ENCODE measurements at regions not wholly inside any gene's neighbourhood (a gene's known extent, or its start where the extent isn't known, plus 50 kb on each side); places are given as distances from the start of the nearest gene placed in this dataset.
"Not testable (repeated sequence)": the region's sequence is repeated elsewhere in the genome, so short reads cannot be mapped to it uniquely, and the experiment has no call there.

DNA sequence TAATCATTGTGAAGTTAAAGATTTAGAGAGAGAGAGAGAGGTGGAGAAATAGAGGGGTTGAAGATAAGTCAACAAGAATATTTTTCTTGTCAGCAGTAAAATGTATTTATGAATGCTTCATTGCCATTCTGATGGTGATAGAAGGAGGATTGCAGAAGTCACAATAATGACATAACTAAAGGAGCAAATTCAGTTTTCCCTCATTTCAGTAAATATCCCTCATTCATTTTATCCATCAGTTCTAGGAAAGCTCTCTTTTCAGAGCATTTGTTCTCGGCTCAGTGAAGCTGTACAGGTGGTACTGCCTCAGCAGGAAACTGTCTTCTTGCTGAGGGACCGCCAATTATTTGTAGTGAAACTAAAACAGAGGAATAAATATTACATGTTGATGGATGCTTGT is 681.4 kb downstream of the CETN3 start:
- DNase-seq (ENCODE audit: low spot score), result no peak

DNA sequence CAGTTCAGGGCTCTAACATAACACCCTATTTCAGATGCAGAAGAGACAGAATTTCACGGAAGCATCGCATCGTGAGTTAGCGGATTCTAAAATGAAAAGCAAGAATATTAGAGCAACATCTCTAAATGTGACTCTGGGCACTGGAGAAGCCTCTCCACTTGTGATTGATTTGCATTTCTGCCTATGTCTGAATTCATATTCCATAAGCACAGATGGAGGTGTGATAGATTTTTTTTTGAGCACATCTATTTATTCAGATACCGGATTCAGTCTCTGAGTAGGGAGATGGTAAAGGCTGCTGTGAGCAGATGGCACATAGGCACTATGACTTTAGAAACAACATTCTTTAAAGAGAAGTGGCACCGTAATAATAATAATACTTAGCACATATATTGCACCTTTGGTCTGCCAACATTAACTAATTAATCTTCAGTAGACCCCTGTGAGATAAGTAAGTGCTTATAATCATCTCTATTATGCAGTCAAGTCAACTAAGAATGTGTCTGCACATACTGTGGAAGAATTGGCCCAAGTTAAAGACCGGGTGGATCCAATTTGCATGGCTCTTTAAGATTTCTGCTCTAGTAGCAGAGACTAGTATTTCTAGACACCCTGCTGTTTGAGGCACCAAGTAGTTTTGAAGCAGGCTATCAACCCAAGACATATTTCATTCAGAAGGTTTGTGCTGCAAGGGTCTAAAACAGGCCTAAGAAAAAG is 685.0 kb downstream of the CETN3 start:
- DNase-seq (ENCODE audit: low spot score), result no peak

DNA sequence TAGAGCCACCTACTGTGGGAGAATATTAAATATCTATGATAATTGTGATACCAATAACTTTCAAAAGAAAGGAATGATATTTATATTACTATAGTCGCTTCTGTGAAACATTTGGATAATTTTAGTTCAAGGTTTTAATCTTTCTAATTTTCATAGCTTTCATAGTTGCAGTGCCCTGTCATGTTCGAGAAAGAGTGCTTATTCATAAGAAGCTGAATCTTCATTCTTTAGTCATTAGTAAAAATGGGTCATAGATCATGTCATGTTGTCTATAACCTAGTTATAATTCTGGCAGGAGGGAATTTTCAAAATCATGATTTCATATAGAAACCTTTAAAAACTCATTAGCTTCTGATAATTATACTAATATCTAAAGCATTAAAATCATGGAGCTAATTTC is 685.6 kb downstream of the CETN3 start:
- no peak for DNase-seq (ENCODE audit: low spot score)

DNA sequence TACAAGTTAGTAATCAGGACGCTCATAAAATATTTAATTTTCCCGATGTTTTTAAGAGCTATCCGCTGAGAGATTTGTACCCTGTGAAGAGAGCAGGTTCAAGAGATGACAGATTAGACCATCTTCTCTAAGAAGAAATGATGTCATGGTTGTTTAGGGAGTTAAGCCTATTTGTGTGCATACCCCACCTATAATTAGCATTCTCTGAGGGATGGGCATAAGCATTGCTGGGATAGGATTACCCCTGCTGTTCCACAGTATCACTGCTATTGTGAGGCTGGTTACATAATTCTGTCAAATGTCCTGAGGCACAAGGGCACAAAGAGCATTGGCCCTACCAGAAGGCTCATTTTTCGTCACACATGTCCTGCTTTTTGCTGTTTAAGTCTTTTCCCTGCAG is 687.0 kb downstream of the CETN3 start:
- DNase-seq (ENCODE audit: low spot score), result no peak

DNA sequence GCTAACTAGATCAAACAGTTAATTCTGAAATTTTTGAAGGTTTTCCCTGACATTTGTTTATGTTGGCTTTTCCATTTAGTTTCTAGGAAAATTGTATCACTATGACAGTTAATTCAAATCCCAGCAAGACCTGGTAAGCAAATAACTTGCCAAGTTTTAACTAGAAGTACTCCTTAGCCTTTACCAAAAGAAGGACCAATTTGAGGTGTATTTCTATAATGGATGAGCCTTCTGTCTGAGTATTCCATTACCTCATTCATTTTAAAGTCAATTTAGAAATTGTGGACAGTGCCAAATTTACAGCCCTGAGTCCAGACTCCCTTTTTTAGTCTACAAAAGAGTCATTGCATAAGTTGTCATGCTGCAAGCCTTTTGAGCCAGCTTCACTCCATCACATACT is 687.6 kb downstream of the CETN3 start:
- DNase-seq (ENCODE audit: low spot score), result no peak

DNA sequence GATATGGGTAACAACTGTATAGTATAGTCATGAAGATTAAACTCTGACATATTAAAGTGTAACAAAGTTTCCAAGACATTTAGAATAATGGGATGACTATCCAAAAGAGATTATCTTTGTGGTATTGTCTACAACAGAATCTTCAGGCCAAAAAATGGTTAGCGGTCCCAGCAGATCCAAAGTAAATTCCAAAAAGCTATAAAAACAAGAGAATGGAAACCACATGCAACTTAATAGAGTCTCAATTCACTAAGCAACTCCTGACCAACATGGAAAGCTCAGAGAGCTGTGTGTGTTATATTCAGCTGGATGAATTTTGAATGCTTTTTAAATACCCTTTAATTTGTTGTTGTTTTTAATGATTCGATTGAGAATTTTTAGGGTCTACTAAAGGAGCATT is 688.2 kb downstream of the CETN3 start:
- DNase-seq (ENCODE audit: low spot score), result no peak

DNA sequence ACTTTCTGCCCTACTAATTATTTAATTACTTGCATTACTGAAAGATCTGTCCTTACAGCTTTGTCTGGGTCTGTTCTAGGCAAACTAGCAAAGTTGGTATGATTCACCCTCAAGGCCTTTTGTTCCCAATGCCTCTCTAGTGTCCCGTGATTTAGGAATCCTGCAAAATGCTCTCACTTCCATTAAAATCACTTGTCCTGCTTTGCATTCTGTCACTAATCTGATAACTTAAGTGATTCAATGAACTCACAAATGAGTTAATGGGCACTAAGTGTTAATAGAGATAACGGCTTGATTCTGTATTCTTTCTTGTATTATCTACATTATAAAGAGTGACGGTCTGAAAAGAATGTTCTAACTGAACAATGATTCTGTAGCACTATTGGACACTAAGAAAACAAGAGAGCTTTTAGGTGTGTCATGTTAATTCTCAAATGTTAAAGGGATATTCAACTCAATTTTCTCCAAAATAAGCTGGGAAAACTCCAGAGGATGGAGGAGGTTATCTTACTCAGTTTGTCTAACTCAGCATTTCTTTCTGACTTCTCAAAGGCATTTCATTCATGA is 697.3 kb downstream of the CETN3 start:
- no peak for DNase-seq (ENCODE audit: low spot score)

DNA sequence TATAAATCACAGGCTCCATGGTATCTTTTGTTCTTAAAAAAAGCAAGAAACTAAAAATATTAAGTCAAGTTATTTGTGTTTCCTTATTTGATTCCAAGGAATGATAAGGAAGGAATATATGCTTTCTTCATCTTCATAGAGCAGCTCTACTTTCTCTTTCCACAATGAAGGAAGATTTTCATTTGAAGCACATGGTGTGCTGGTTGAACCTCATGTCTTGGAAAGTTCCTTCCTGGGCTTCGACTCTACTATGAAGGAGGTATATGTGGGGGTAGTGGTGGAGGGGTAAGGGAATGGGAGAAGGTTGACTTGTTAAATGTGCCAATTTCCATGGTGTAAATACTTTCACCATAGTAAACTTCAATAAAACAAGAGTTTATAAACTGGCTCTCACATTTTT is 698.0 kb downstream of the CETN3 start:
- no peak for DNase-seq (ENCODE audit: low spot score)

DNA sequence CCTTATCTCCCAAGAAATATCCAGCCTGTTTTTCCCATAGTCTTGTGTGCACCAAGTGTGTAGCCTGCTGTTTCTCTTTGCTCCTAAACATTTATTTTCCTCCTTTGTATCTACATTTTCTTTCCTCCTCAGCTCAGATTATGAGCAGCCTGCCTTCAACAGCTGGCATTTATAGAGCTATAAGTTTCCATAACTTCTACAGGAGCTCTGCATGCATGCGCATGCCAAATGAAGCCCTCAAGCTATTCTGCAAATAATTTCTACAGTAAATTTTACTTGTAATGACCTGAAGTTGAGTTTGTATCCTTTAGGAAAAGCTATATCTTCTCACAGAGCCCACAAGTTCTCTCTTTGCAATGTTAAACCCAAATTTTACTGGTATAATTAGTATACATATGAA is 699.5 kb downstream of the CETN3 start:
- no peak for DNase-seq (ENCODE audit: low spot score)

DNA sequence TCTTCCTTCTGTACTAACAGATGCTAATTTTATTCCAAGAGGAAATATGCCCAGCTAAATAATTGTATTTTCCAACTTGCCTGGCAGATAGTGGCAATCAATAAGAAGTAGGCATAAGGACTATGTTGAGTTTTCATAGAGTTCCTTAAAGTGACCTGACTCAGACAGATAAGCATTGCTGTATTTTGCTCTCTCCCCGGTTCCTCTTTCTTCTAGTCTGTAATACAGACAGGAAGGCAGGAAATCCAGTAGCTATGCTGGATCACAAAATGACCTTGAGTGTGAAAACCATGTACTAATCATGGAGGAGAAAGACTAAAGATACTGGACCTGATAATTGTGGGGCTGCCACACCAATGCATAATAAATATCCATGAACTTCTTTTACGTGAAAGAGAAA is 701.7 kb downstream of the CETN3 start:
- no peak for DNase-seq (ENCODE audit: low spot score)

DNA sequence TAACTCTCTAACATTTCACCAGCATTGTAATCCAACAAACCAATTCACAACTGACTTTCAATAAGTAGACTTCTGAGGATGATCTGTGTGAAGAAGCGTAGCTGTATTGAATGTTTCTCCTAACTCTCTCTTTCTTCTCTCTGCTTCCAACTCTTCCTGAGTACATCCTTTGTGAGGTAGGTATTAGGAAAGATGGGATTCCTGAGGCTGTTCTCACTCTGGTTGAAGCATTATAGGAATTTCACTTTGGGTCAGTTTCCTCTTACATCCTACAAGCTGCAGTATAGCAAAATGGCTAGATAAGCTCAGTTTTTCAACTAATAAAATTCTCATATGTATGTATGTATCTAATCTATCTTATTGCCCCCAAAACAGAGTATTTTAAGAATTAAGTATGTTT is 702.8 kb downstream of the CETN3 start:
- no peak for DNase-seq (ENCODE audit: low spot score)

DNA sequence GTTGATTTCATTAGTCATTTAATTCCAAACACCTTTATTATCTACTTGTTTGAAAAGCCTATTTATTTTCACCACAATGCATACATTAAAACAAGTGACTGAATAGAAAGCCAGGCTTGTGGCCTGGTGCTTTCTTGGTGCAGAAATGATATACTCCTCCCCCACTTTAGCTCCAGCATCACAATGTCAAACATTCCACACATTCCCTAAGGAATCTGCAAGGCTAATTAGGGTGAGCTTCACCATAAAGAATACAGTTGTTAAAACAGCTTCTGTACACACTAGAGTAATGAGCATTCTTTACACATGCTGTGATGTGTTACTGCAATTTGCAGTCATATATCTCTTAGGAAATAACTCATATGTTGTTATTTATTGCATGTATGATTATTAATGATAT is 705.7 kb downstream of the CETN3 start:
- DNase-seq (ENCODE audit: low spot score), result no peak

DNA sequence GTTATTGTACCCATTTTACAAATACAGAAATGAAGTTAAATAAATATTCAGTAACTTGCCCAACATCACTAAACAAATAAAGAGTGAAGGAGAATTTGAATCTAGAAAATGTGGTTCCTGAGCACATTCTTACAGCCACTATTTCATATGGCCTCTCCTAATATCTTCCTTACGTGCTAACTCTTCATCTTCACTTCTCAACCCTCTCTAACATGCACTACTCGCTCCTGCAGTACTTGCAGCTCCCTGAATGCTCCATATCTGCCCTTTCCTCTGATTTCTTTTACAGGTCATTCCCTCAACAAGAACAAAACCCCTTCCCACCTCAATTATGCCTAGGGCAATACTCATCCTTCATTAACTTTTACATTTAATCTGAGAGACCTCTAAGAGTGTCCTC is 711.5 kb downstream of the CETN3 start:
- no peak for DNase-seq (ENCODE audit: low spot score)

DNA sequence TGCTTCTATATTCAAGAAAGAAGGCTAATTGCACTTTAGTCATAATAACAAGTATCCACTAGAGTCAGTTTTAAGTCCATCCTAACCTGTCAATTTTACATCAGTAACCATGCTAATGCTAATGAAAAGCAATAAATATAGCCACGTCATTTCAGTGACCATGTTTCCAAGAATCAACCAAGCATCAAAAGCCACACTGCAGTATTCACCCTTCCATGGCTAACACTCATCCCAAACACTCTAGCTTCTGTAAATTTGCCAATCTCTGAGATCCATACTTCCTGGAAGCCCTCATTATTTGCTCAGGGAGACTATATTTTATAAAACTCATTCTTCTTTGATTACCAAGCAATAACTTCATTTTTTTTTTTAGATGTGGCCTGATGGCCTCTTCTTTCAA is 712.0 kb downstream of the CETN3 start:
- DNase-seq (ENCODE audit: low spot score), result no peak

DNA sequence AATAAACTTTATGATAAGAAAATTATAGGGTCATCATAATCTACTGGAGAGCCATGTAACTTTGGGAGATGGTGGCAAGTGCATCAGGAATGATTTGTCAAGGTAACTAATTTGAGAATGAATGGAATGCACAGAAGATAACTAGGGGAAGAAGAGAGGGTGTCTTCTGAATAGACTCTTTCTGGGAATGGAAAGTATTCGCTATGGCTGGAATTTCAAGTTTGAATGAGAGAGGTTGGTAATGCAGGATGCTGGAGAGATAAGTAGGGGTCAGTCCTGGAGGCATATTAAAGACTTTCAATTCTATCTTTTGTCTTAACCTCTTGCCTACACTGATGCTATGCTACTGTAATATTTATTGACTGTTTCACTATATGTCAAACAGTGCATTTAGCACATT is 714.2 kb downstream of the CETN3 start:
- DNase-seq (ENCODE audit: low spot score), result no peak

DNA sequence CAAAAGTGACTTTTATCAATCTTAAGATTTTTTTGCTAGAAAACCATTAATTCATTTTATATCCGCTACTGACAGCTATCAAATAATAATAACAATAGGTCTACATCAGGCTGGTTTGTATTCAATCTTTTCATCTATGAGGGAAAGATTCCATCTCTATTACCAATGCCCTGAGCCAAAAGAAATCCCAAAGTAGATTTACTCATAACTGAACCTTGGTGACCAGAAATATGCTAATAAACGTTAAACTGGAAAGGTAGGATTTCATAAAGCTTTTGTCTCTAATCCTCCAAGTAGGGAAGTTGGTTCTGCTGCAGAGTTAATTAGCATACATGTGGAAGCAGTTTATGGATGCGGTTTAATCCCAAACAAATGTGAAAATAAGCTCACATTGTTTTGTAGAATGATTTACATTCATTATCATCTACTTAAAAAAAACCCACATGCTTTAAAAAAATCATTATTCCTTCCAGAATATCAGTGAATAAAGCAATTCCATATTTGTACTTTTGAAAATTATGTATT is 715.5 kb downstream of the CETN3 start:
- DNase-seq (ENCODE audit: low spot score), result no peak

DNA sequence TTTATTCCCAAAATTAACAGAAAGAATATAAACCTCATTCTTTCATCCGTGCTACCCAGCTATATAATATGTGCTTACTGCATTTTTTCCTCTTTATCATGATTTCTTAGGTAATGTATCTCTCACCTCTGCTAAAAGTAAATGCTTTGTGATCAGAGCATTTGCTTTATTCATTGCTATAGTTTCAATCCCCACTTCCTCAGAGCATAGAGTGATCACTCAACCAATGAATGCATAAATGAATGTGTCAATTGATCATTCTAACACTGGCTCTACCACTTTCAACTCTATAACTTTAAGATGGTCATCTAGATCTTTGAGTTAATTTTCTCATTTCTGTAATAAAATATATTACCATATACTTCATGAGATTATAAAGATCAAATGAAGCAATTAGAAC is 719.2 kb downstream of the CETN3 start:
- no peak for DNase-seq (ENCODE audit: low spot score)

DNA sequence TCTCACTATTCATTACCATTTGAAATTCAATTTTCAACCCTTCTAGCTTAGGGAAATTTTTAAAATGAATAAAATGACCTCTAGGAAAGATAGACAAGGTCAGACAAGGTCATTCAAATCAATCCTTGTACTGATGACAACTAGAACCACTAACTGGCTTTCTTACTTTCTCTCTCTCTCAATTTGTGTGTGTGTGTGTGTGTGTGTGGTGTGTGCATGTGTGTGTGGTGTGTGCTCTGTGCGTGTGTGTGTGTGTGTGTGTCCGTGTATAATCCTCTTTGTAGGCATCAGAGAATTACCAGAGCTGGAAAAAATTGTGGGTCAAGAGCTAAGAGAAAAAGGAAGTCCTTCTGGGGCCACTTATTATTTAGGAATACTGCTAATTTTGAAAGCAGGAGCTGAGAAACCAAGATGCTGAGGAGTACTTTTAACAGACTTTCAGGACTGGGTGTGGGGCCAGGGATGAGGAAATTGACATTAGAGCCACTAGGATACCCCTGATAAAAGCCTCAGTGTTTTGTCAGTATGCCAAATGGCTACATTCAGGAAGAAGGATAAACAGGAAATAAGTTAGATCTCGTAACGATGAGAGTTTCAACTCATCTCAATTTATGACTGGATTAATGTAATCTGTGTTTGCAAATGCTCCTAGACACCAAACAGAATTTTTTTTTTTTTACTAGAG is 723.3 kb downstream of the CETN3 start:
- DNase-seq (ENCODE audit: low spot score), result no peak

DNA sequence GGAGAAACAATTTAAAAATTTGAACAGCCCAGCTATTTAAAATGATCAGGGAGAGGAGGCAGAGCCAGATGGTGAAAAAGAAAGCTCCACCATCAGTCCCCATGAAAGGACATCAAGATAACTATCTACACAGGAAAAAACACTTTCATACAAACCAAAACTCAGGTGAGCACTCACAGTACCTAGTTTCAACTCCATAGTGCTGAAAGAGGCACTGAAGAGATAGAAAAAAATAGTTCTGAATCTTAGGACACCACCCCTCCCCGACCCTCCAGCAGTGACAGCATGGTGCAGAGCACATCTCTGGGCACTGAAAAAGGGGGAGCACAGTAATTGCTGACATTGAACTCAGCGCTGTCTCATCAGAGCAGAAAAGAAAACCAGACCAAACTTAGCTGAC is 732.9 kb downstream of the CETN3 start:
- DNase-seq (ENCODE audit: low spot score), result no peak

DNA sequence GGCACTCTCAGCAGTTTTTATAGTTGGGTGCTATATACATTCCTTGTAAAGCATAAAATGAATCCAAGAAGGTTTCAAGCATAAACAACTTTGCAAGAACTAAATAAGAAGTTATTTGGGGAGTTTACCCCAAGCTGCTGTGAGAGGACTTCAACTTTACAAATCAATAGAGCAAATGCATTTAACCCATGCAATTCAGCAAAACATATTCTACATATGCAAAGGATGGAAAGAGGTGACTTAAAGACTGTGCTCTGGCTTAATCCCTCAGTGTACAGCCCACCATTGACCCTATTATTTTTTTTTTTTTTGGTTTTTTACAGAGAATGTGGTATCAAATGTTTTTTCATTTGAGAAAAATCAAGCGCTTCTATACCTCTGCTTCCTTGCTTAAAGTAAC is 736.5 kb downstream of the CETN3 start:
- no peak for DNase-seq (ENCODE audit: low spot score)

DNA sequence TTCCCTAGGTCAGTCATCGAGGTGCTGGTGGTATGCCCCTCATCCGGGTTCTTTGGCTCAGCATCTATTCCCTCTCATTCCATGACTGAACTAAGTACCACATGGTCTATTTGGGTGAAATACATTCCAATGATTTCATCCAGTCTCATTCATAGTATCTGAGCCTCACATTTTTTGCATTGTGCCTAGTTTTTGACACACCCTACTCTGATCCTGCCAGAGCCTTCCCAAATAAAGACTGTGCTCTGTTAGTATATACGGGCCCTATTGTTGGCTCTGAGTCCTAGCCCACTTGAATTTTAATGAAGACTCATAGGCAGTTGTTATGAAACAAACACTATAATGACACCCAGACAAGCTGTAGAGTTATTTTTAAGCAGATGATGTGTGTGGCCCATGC is 740.7 kb downstream of the CETN3 start:
- DNase-seq (ENCODE audit: low spot score), result peak; percentile 3

DNA sequence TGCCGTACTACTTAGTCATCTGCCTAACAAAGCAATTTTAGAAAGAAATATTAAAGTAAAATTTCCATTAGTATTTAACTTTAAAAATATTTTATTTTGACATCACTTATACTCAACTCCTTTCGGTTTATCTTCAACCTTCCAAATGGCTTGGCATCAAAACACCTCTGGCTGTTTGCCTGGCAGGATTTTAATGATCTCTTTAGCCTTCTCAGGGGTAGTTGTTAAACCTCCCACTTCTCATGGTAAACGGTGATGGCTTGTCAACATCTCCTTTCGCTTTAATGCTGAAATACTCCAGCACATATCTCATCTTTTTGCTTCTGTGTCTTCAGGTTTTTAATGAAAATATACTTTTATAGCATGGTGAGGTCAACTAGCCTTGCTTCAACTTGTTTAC is 747.1 kb downstream of the CETN3 start:
- DNase-seq (ENCODE audit: low spot score), result no peak

DNA sequence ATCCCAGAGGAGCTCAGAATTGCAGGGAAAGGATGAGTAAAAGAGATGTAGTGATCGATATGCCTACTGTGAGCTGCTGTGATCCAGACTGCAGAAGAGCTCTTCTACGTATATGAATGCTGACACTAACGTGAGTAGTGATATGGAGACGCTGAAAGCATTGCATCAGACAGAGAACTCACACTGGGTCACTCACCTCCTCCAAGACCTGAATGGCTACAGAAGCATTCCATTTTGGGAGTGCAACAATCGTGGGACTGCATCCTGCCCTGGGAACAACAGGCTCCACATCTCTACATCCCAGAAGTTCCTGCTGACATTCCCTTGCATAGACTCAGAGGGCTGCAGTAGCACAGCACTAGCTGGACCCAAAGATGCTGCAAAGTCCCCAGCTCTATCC is 755.9 kb upstream of the MEF2C start:
- DNase-seq (ENCODE audit: low spot score), result no peak

DNA sequence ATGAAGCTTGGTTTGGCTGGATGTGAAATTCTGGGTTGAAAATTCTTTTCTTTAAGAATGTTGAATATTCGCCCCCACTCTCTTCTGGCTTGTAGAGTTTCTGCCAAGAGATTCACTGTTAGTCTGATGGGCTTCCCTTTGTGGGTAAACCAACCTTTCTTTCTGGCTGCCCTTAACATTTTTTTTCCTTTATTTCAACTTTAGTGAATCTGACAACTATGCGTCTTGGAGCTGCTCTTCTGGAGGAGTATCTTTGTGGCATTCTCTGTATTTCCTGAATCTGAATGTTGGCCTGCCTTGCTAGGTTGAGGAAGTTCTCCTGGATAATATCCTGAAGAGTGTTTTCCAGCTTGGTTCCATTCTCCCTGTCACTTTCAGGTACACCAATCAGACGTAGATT is 751.2 kb upstream of the MEF2C start:
- DNase-seq (ENCODE audit: low spot score), result not testable (repeated sequence)

Measured in AG08396 (cell line).